GM10248 (cell line): ENCODE measurements at regions not wholly inside any gene's neighbourhood (a gene's known extent, or its start where the extent isn't known, plus 50 kb on each side); places are given as distances from the start of the nearest gene placed in this dataset.

Experiments
- CTCF ChIA-PET: fragments of 300-600 bp; sonication (Branson Sonifier 250); formaldehyde crosslinking; extraction: SDS; loops from one replicate; lab custom pipeline; 2021; ENCODE audit warnings: antibody characterized with exemption; lab: Yijun Ruan, JAX
- POLR2A ChIA-PET: fragments of 350-650 bp; sonication (Branson Sonifier 250); formaldehyde crosslinking; extraction: SDS; loops from one replicate; lab custom pipeline; 2020; ENCODE audit warnings: antibody characterized with exemption; lab: Yijun Ruan, JAX
- DNase-seq: peaks from one replicate; pipeline ENCODE4 v3.0.0; 2012; ENCODE audit errors: extremely low spot score
- TF ChIP-seq, protein P1 (sequence below): IDR thresholded peaks from 2 replicates; pipeline ENCODE4 v1.5.1; 2012; ENCODE audit warnings: mild to moderate bottlenecking, low read depth; ENCODE audit errors: extremely low read depth, missing control alignments, control extremely low read depth

DNA sequence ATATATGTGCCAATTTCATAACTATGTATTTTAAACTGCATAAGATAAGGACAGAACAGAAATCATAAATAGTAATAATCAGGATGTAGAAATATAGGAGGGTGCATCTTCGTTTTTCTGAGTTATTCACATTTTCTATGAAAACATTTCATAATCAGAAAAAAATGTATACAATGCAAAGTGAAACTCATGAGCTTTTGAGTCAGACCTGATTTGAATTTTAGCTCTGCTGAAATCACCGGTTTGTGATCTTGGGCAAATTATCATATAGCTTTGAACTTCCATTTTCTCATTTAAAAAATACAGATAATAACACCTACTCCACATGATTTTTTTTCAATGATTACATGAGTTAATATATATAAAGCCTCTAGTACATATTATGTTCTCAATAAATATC, 106.9 kb downstream of the KDR start:
- CTCF ChIA-PET: interaction anchor here (4.2 kb wide), 1 partner anchor 10 kb away, joined by 15 read pairs; no protein-coding TSS in a partner anchor
- TF ChIP-seq, protein P1, sequence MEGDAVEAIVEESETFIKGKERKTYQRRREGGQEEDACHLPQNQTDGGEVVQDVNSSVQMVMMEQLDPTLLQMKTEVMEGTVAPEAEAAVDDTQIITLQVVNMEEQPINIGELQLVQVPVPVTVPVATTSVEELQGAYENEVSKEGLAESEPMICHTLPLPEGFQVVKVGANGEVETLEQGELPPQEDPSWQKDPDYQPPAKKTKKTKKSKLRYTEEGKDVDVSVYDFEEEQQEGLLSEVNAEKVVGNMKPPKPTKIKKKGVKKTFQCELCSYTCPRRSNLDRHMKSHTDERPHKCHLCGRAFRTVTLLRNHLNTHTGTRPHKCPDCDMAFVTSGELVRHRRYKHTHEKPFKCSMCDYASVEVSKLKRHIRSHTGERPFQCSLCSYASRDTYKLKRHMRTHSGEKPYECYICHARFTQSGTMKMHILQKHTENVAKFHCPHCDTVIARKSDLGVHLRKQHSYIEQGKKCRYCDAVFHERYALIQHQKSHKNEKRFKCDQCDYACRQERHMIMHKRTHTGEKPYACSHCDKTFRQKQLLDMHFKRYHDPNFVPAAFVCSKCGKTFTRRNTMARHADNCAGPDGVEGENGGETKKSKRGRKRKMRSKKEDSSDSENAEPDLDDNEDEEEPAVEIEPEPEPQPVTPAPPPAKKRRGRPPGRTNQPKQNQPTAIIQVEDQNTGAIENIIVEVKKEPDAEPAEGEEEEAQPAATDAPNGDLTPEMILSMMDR: no peak
- no peak for DNase-seq
- POLR2A ChIA-PET: no interaction called here

GRCh38 chr4:55017406-55017805, 108.0 kb downstream of the KDR start:
- ChIA-PET CTCF (no interaction called here), POLR2A (no interaction called here)
- TF ChIP-seq, protein P1: no peak
- DNase-seq: no peak

GRCh38 chr4:55016131-55016530, 109.3 kb downstream of the KDR start:
- DNase-seq: no peak
- ChIA-PET POLR2A (no interaction called here), CTCF (no interaction called here)
- TF ChIP-seq, protein P1: no peak

GRCh38 chr4:55014876-55015275, 110.5 kb downstream of the KDR start:
- DNase-seq: no peak
- CTCF ChIA-PET: interaction anchor here (1.1 to 1.9 kb wide), 3 partner anchors 12 to 20 kb away, joined by 3 to 5 read pairs (median 3); no protein-coding TSS in a partner anchor

GRCh38 chr4:55013431-55013955, 111.9 kb downstream of the KDR start:
- CTCF ChIA-PET: interaction anchor here (1.9 kb wide), 1 partner anchor 16 kb away, joined by 5 read pairs; no protein-coding TSS in a partner anchor
- TF ChIP-seq, protein P1: no peak
- DNase-seq: no peak
- POLR2A ChIA-PET: no interaction called here

More at GRCh38 chr4:55014876-55015275, 110.5 kb downstream of the KDR start:
- POLR2A ChIA-PET: no interaction called here
- TF ChIP-seq, protein P1: no peak

DNA sequence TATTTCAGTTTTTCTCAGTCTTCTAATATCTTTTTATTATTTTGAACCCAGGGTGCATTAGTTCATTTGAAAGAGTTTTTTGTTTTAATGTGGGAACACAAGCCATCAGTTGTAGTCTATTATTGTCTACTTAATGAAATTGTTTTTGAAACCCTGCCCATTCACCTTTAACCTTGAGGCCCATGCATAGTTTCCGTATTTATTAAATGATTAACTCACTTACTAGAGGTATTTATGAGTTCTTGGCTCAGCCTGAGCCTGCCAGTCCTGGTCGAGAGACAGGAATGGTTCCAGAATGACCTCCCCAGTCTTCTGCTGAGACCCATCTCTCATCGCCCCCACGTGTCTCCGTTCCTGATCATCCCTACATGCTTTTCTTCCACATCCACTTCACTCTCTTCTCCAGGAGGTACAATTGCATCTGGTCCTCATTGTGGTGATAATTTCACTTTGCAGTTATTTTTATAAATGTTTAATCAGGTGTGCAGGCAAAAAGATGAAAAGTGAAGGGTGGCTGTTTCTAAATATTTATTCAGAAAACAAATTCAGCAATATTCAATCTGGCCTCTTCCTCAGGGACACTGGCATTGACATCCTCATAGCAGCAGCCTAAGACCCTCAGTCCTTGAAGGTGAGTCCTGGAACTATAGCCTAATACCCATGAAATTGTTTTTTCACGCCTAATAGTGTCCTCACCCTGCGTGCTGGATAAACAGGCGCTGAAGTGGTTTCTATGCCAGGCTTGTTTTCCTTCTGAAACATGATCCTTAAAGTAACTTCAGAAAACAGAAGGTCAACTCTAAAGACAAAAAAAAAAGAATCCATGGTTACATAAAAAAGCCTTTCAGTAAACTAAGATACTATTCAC, 112.8 kb downstream of the KDR start:
- ChIA-PET CTCF (no interaction called here), POLR2A (no interaction called here)
- no peak for DNase-seq

More for the DNA sequence above, 112.8 kb downstream of the KDR start:
- TF ChIP-seq, protein P1: no peak
